B cell (primary cell): ENCODE measurements at regions not wholly inside any gene's neighbourhood (a gene's known extent, or its start where the extent isn't known, plus 50 kb on each side); places are given as distances from the start of the nearest gene placed in this dataset.

ENCODE experiments used
- ATAC-seq: fragments of 200-7000 bp; cut with Tn5 transposase; one replicate; pipeline ENCODE4 v1.10.0; 2021; ENCODE audit warnings: low read depth, mild to moderate bottlenecking, moderate number of reproducible peaks, moderate library complexity
- CTCF ChIA-PET: fragments of 350-600 bp; sonication (Branson Sonifier 250); formaldehyde crosslinking; loops from one replicate; lab custom pipeline; 2021; ENCODE audit warnings: antibody characterized with exemption, inconsistent platforms; lab: Charles Lee
- POLR2A ChIA-PET: fragments of 350-600 bp; sonication (Branson Sonifier 250); formaldehyde crosslinking; loops from one replicate; lab custom pipeline; 2021; ENCODE audit warnings: antibody characterized with exemption; lab: Charles Lee
- DNase-seq: peaks from one replicate; pipeline ENCODE4 v3.0.0; 2013
- H2AFZ ChIP-seq: 2 replicates; pipeline ENCODE4 v1.6.1; 2012; ENCODE audit warnings: mild to moderate bottlenecking, low read depth, low read length; ENCODE audit not compliant: insufficient read depth, poor library complexity, severe bottlenecking
- H3K27ac ChIP-seq, 2 donors: 1 replicate in 1 of 2; 2 replicates in 1 of 2; pipeline ENCODE4 v1.5.1; 2012 to 2013; ENCODE audit warnings: low read length in 2 of 2, mild to moderate bottlenecking in 2 of 2, moderate library complexity in 1 of 2
- H3K27me3 ChIP-seq, 4 experiments: fragments of 200-600 bp in 1 of 4; sonication (generic) in 1 of 4; replicated peaks in 1 of 4; 1 replicate in 2 of 4; 2 replicates in 2 of 4; pipeline versions ENCODE4 v1.6.1 to v1.7.0; 2013 to 2016; ENCODE audit warnings: low read length in 3 of 4, mild to moderate bottlenecking in 2 of 4, mixed read lengths in 1 of 4, moderate library complexity in 1 of 4; ENCODE audit not compliant: insufficient read depth in 4 of 4, control insufficient read depth in 3 of 4; ENCODE audit errors: control extremely low read depth in 1 of 4
- H3K36me3 ChIP-seq, 2 experiments: replicated peaks in 1 of 2; 1 replicate in 1 of 2; 2 replicates in 1 of 2; pipeline versions ENCODE4 v1.6.1 to v1.7.1; 2013; ENCODE audit warnings: low read length in 1 of 2; ENCODE audit not compliant: insufficient read depth in 2 of 2, control insufficient read depth in 1 of 2; ENCODE audit errors: control extremely low read depth in 1 of 2, extremely low read depth in 1 of 2
- H3K4me1 ChIP-seq, 2 donors: fragments of 200-600 bp in 1 of 2; sonication (generic) in 1 of 2; 1 replicate in 1 of 2; 2 replicates in 1 of 2; pipeline versions ENCODE4 v1.5.1 to v1.6.1; 2013 to 2017; ENCODE audit warnings: low read length in 2 of 2; ENCODE audit not compliant: control insufficient read depth in 2 of 2, insufficient read depth in 2 of 2
- H3K4me2 ChIP-seq: replicated peaks from 2 replicates; pipeline ENCODE3; 2012; ENCODE audit warnings: mild to moderate bottlenecking, low read depth, low read length; ENCODE audit not compliant: poor library complexity, severe bottlenecking
- H3K4me3 ChIP-seq, 5 experiments: fragments of 200-600 bp in 1 of 5; sonication (generic) in 1 of 5; 1 replicate in 3 of 5; 2 replicates in 2 of 5; pipeline versions ENCODE4 v1.5.1 to v1.7.0; 2011 to 2016; ENCODE audit warnings: low read length in 4 of 5, mild to moderate bottlenecking in 4 of 5, low read depth in 2 of 5, control low read depth in 1 of 5, moderate library complexity in 1 of 5; ENCODE audit not compliant: insufficient read depth in 1 of 5; ENCODE audit errors: control extremely low read depth in 1 of 5, extremely low read depth in 1 of 5
- H3K79me2 ChIP-seq: fragments of 200-600 bp; sonication (generic); one replicate; pipeline ENCODE4 v1.6.0; 2016; ENCODE audit warnings: low read length; ENCODE audit not compliant: control insufficient read depth, insufficient read depth
- H3K9ac ChIP-seq: fragments of 200-600 bp; sonication (generic); 2 replicates; pipeline ENCODE4 v1.6.1; 2017; ENCODE audit warnings: mild to moderate bottlenecking, low read length, moderate library complexity
- H3K9me3 ChIP-seq, 3 donors: one replicate each; pipeline versions ENCODE4 v1.6.1 to v1.7.1; 2013; ENCODE audit warnings: low read length in 2 of 3; ENCODE audit not compliant: control insufficient read depth in 2 of 3, insufficient read depth in 1 of 3; ENCODE audit errors: control extremely low read depth in 1 of 3
- H4K20me1 ChIP-seq: 2 replicates; pipeline ENCODE4 v1.6.0; 2012; ENCODE audit warnings: mild to moderate bottlenecking, low read length; ENCODE audit not compliant: insufficient read depth, control insufficient read depth, poor library complexity, severe bottlenecking
- H3K27ac Mint-ChIP-seq: one replicate; pipeline ENCODE4 v1.8.0; 2021; ENCODE audit warnings: mixed read lengths
- H3K27me3 Mint-ChIP-seq: one replicate; pipeline ENCODE4 v1.8.0; 2021; ENCODE audit warnings: mixed read lengths
- H3K4me1 Mint-ChIP-seq: one replicate; pipeline ENCODE4 v1.8.0; 2021; ENCODE audit warnings: mixed read lengths
- H3K4me3 Mint-ChIP-seq: one replicate; pipeline ENCODE4 v1.8.0; 2021; ENCODE audit warnings: mixed read lengths
- H3K9me3 Mint-ChIP-seq: one replicate; pipeline ENCODE4 v1.8.0; 2022; ENCODE audit warnings: mixed read lengths; ENCODE audit not compliant: insufficient read depth
- EZH2 ChIP-seq: IDR thresholded peaks from 2 replicates; pipeline ENCODE4 v1.6.1; 2012; ENCODE audit warnings: borderline replicate concordance, low read depth, mild to moderate bottlenecking, moderate library complexity, low read length; ENCODE audit not compliant: insufficient read depth, poor library complexity, severe bottlenecking
- WGBS: methylation state at CpG from one replicate; pipeline ENCODE4 v1.1.5; 2013; ENCODE audit warnings: missing lambda C conversion rate; ENCODE audit not compliant: insufficient coverage; 5-methylcytosine and 5-hydroxymethylcytosine counted together
- intact Hi-C: fragments of 100-400 bp; cut with micrococcal nuclease; formaldehyde crosslinking; loops from one replicate; pipeline ENCODE4 v1.10.0; 2022
- TF ChIP-seq, protein P1 (sequence below): fragments of 200-600 bp; IDR thresholded peaks from one replicate; pipeline ENCODE4 v1.8.0; 2022; ENCODE audit warnings: antibody characterized with exemption, mild to moderate bottlenecking

GRCh38 chr5:18000744-18001143 lies 366.5 kb downstream of the TAF11L14 start:
- H3K27me3 Mint-ChIP-seq: no peaks in the 10 kb centered on the region
- H3K9me3 ChIP-seq: no peaks in the 10 kb centered on the region
- H3K4me1 Mint-ChIP-seq: no peaks in the 10 kb centered on the region
- H2AFZ ChIP-seq: no peak overlapping the region
- H3K4me3 ChIP-seq: no peak overlapping the region
- no peak overlapping the region for H3K4me3 Mint-ChIP-seq
- ChIA-PET POLR2A (no interaction called here), CTCF (no interaction called here)
- ATAC-seq: no peak
- H3K27ac Mint-ChIP-seq: no peak overlapping the region
- 0% methylated on average over 3 of the region's 4 CpGs for WGBS
- H3K9me3 Mint-ChIP-seq: no peaks in the 10 kb centered on the region
- no peaks in the 10 kb centered on the region for H4K20me1 ChIP-seq
- DNase-seq: no peak
- H3K27ac ChIP-seq: no peak overlapping the region
- no peaks in the 10 kb centered on the region for H3K27me3 ChIP-seq
- H3K36me3 ChIP-seq: no peaks in the 10 kb centered on the region
- H3K9ac ChIP-seq: no peak overlapping the region
- H3K79me2 ChIP-seq: no peaks in the 10 kb centered on the region
- TF ChIP-seq EZH2: no peak
- TF ChIP-seq, protein P1, sequence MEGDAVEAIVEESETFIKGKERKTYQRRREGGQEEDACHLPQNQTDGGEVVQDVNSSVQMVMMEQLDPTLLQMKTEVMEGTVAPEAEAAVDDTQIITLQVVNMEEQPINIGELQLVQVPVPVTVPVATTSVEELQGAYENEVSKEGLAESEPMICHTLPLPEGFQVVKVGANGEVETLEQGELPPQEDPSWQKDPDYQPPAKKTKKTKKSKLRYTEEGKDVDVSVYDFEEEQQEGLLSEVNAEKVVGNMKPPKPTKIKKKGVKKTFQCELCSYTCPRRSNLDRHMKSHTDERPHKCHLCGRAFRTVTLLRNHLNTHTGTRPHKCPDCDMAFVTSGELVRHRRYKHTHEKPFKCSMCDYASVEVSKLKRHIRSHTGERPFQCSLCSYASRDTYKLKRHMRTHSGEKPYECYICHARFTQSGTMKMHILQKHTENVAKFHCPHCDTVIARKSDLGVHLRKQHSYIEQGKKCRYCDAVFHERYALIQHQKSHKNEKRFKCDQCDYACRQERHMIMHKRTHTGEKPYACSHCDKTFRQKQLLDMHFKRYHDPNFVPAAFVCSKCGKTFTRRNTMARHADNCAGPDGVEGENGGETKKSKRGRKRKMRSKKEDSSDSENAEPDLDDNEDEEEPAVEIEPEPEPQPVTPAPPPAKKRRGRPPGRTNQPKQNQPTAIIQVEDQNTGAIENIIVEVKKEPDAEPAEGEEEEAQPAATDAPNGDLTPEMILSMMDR: no peak
- intact Hi-C loops: no loop called here
- no peak overlapping the region for H3K4me2 ChIP-seq
- H3K4me1 ChIP-seq: no peaks in the 10 kb centered on the region

DNA sequence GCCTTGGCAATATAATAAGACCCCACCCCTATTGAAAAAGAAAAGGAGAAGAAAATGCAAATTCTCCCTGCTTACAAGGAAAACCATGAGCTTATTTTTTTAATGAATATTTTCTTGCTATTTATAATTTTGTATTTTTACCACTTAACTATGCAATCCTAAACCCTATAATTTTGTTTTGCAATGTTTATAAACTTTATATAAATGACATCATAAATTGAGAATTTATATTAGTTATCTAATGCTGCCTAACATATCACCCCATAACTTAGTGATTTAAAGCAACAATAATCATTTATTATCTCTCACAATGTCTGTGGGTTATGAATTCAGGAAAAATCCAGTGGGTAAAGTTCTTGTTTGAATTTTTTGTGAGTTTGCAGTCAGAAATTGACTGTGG lies 369.1 kb downstream of the TAF11L14 start:
- no peaks in the 10 kb centered on the region for H4K20me1 ChIP-seq
- Mint-ChIP-seq H3K27me3 (no peaks in the 10 kb centered on the region), H3K27ac (no peak overlapping the region), H3K4me1 (no peaks in the 10 kb centered on the region), H3K4me3 (no peak overlapping the region), H3K9me3 (no peaks in the 10 kb centered on the region)
- DNase-seq (no peak), ATAC-seq (no peak)
- H3K9me3 ChIP-seq: no peaks in the 10 kb centered on the region
- TF ChIP-seq, protein P1: no peak
- TF ChIP-seq EZH2: no peak
- ChIA-PET CTCF (no interaction called here), POLR2A (no interaction called here)
- no peak overlapping the region for H3K27ac ChIP-seq
- no peaks in the 10 kb centered on the region for H3K4me1 ChIP-seq
- no peak overlapping the region for H3K9ac ChIP-seq
- H3K79me2 ChIP-seq: no peaks in the 10 kb centered on the region
- H3K27me3 ChIP-seq: no peaks in the 10 kb centered on the region
- no peaks in the 10 kb centered on the region for H3K36me3 ChIP-seq
- no peak overlapping the region for H3K4me3 ChIP-seq
- H3K4me2 ChIP-seq: no peak overlapping the region
- H2AFZ ChIP-seq: no peak overlapping the region
- intact Hi-C loops: no loop called here
